Glutamatergic neuron (in vitro differentiated cells): ENCODE measurements at regions not wholly inside any gene's neighbourhood (a gene's known extent, or its start where the extent isn't known, plus 50 kb on each side); places are given as distances from the start of the nearest gene placed in this dataset.

Experiments used
- DNase-seq: peaks from one replicate; pipeline ENCODE4 v3.0.0; 2022
- H3K27ac Mint-ChIP-seq: one replicate; pipeline ENCODE4 v1.8.0; 2020; ENCODE audit warnings: mild to moderate bottlenecking, mixed read lengths, inconsistent platforms; ENCODE audit not compliant: unreplicated experiment
- H3K27me3 Mint-ChIP-seq: one replicate; pipeline ENCODE4 v1.8.0; 2020; ENCODE audit warnings: mild to moderate bottlenecking, moderate library complexity, mixed read lengths, inconsistent platforms; ENCODE audit not compliant: unreplicated experiment
- H3K36me3 Mint-ChIP-seq: one replicate; pipeline ENCODE4 v1.8.0; 2020; ENCODE audit warnings: mild to moderate bottlenecking, mixed read lengths, inconsistent platforms; ENCODE audit not compliant: unreplicated experiment
- H3K4me1 Mint-ChIP-seq: one replicate; pipeline ENCODE4 v1.8.0; 2020; ENCODE audit warnings: mild to moderate bottlenecking, low read depth, mixed read lengths, inconsistent platforms; ENCODE audit not compliant: unreplicated experiment
- H3K4me3 Mint-ChIP-seq: one replicate; pipeline ENCODE4 v1.8.0; 2020; ENCODE audit warnings: mild to moderate bottlenecking, mixed read lengths, inconsistent platforms; ENCODE audit not compliant: unreplicated experiment
- H3K9me3 Mint-ChIP-seq: one replicate; pipeline ENCODE4 v1.8.0; 2020; ENCODE audit warnings: mild to moderate bottlenecking, moderate library complexity, mixed read lengths, inconsistent platforms; ENCODE audit not compliant: unreplicated experiment
- TF ChIP-seq, protein P1 (sequence below): fragments of 200-600 bp; sonication (generic); IDR thresholded peaks from one replicate; pipeline ENCODE4 v1.5.0; 2021; ENCODE audit not compliant: partially characterized antibody, unreplicated experiment

DNA sequence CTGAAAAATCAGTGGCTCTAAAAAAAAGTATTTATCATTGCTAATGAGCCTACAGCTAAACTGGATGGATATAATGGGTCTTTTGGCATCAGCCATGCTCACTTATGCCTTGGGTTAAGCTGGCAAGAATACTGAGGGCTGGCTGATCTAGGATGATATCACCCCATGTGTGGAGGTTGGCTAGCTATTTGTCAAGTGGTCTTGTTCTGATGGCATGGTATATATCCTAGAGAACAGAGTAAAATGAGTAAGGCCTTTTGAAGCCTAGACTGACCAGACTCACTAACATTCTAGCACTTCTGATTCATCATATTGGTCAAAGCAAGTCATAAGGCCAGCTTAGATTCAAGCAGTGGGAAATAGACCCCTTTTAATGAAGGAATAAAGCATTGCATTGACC is 383.0 kb downstream of the SLITRK1 start:
- no peaks in the 10 kb centered on the region for H3K36me3 Mint-ChIP-seq
- H3K4me1 Mint-ChIP-seq, result no peaks in the 10 kb centered on the region
- no peaks in the 10 kb centered on the region for H3K9me3 Mint-ChIP-seq
- H3K27ac Mint-ChIP-seq, result no peak overlapping the region
- no peaks in the 10 kb centered on the region for H3K27me3 Mint-ChIP-seq
- H3K4me3 Mint-ChIP-seq, result no peak overlapping the region
- DNase-seq, result no peak
- TF ChIP-seq, protein P1, sequence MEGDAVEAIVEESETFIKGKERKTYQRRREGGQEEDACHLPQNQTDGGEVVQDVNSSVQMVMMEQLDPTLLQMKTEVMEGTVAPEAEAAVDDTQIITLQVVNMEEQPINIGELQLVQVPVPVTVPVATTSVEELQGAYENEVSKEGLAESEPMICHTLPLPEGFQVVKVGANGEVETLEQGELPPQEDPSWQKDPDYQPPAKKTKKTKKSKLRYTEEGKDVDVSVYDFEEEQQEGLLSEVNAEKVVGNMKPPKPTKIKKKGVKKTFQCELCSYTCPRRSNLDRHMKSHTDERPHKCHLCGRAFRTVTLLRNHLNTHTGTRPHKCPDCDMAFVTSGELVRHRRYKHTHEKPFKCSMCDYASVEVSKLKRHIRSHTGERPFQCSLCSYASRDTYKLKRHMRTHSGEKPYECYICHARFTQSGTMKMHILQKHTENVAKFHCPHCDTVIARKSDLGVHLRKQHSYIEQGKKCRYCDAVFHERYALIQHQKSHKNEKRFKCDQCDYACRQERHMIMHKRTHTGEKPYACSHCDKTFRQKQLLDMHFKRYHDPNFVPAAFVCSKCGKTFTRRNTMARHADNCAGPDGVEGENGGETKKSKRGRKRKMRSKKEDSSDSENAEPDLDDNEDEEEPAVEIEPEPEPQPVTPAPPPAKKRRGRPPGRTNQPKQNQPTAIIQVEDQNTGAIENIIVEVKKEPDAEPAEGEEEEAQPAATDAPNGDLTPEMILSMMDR, result no peak

DNA sequence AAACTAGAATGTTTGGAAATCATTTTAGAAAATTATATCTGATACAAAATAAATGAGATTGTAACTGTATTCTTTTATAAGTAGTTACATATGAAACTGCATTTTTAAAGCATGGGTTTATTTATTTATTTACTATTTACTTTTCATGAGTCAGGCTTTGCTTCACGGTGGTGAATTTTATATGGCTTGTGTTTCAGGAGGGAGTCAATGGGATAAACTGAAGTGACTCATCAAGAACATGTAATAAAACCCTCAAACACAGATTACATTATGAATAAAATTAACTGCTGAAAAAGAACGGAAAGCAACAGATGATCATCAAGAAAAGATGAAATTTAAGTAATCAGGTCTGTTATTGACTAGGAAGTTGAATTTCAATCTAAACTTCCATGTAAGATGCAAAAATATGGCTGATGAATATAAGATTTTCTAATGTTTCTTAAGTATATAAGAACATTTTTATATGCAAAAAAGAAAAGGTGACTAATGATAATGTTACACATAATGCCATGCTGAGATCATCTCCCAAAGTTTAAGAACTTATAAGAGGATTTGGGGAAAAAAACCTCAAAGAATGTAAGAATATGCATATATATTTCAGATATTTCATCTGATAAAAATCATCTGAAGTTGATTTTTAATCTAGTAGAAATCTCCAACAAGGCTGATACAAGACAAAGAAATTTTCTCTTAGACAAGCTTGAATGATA is 383.6 kb downstream of the SLITRK1 start:
- no peak for DNase-seq
- Mint-ChIP-seq H3K9me3 (no peaks in the 10 kb centered on the region), H3K4me3 (no peak overlapping the region), H3K4me1 (no peaks in the 10 kb centered on the region), H3K36me3 (no peaks in the 10 kb centered on the region), H3K27ac (no peak overlapping the region), H3K27me3 (no peaks in the 10 kb centered on the region)
- TF ChIP-seq, protein P1, result no peak

DNA sequence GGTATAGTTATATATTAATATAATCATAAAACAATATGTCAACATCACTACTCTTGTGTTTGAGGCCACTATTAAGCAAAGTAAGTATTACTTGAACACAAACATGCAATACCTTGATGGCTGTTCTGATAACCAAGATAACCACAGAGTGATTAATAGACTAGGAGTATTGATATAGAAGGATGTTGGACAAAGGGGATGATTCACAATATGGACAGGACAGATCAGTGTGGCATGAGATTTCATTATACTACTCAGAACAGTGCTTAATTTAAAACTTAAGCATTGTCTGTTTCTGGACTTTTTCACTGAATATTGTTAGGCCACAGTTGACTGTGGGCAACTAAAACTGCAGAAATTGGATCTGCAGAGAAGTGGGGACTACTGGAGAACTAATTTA is 384.2 kb downstream of the SLITRK1 start:
- TF ChIP-seq, protein P1, result no peak
- no peaks in the 10 kb centered on the region for H3K27me3 Mint-ChIP-seq
- H3K36me3 Mint-ChIP-seq, result no peaks in the 10 kb centered on the region
- no peaks in the 10 kb centered on the region for H3K4me1 Mint-ChIP-seq
- H3K27ac Mint-ChIP-seq, result no peak overlapping the region
- H3K9me3 Mint-ChIP-seq, result no peaks in the 10 kb centered on the region
- no peak for DNase-seq
- H3K4me3 Mint-ChIP-seq, result no peak overlapping the region

DNA sequence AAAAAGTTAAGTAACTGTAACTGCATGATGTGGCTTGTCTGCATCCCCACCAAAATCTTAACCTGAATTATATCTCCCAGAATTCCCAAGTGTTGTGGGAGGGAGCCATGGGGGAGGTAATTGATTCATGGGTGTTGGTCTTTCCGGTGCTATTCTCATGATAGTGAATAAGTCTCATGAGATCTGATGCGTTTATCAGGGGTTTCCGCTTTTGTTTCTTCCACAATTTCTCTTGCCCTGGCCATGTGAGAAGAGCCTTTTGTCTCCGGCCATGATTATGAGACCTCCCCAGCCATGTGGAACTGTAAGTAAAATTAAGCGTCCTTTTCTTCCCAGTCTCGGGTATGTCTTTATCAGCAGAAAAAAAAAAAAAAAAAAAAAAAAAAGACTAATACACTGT is 385.8 kb downstream of the SLITRK1 start:
- TF ChIP-seq, protein P1, result no peak
- H3K36me3 Mint-ChIP-seq, result no peaks in the 10 kb centered on the region
- H3K9me3 Mint-ChIP-seq, result no peaks in the 10 kb centered on the region
- no peak for DNase-seq
- no peaks in the 10 kb centered on the region for H3K27me3 Mint-ChIP-seq
- H3K4me3 Mint-ChIP-seq, result no peak overlapping the region
- H3K27ac Mint-ChIP-seq, result no peak overlapping the region
- H3K4me1 Mint-ChIP-seq, result no peaks in the 10 kb centered on the region

DNA sequence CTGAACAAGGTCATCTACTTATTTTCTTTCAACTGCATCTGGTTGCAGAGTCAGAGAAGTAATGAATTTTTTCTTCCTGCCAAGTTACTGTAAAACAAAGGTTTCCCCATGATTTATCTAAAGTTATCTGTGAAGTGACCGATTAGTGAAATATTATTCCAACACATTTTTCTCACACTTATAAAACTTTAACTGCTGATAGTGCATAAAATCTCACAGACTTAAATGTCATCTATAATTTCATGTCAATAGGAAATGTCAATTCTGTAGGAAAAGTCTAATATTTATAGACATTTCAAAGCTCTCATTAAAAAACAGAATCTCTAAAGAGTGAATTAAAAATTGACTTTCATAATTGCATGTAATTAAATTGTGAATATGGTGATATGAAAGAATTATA is 397.2 kb downstream of the SLITRK1 start:
- H3K4me1 Mint-ChIP-seq, result no peaks in the 10 kb centered on the region
- H3K27me3 Mint-ChIP-seq, result no peaks in the 10 kb centered on the region
- H3K36me3 Mint-ChIP-seq, result no peaks in the 10 kb centered on the region
- no peak overlapping the region for H3K4me3 Mint-ChIP-seq
- H3K9me3 Mint-ChIP-seq, result no peaks in the 10 kb centered on the region
- DNase-seq, result no peak
- H3K27ac Mint-ChIP-seq, result no peak overlapping the region
- TF ChIP-seq, protein P1, result no peak
